Stimulated activated CD8-positive, alpha-beta memory T cell treated with anti-CD3 and anti-CD28 coated beads, Interleukin-12 subunit alpha, Interleukin-12 subunit beta, amount 100 ng/mL, for 24 hours (primary cell): ENCODE measurements at regions not wholly inside any gene's neighbourhood (a gene's known extent, or its start where the extent isn't known, plus 50 kb on each side); places are given as distances from the start of the nearest gene placed in this dataset.

Experiments used
- DNase-seq: peaks from one replicate; pipeline ENCODE4 v3.0.0-alpha.2; 2020; ENCODE audit errors: extremely low read depth

GRCh38 chr2:235303499-235304291, 190.1 kb upstream of the AGAP1 start:
- no peak for DNase-seq

GRCh38 chr2:235305678-235306077, 188.2 kb upstream of the AGAP1 start:
- DNase-seq: no peak

- no peak for DNase-seq
These were observed 182.8 kb upstream of the AGAP1 start for GRCh38 chr2:235311044-235311443.

- DNase-seq: no peak
These were observed 181.3 kb upstream of the AGAP1 start for GRCh38 chr2:235312571-235312970.

- no peak for DNase-seq
These were observed 179.4 kb upstream of the AGAP1 start for GRCh38 chr2:235314371-235314930.

GRCh38 chr2:235319095-235319494, 174.7 kb upstream of the AGAP1 start:
- no peak for DNase-seq

GRCh38 chr2:235320326-235320725, 173.5 kb upstream of the AGAP1 start:
- no peak for DNase-seq

GRCh38 chr2:235324324-235324723, 169.5 kb upstream of the AGAP1 start:
- DNase-seq: no peak

GRCh38 chr2:235325151-235325550, 168.7 kb upstream of the AGAP1 start:
- DNase-seq: no peak

- DNase-seq: no peak
These were observed 164.9 kb upstream of the AGAP1 start for GRCh38 chr2:235328991-235329390.

GRCh38 chr2:235330775-235331451, 162.9 kb upstream of the AGAP1 start:
- DNase-seq: no peak

GRCh38 chr2:235332240-235332890, 161.5 kb upstream of the AGAP1 start:
- no peak for DNase-seq

GRCh38 chr2:235333076-235333475, 160.8 kb upstream of the AGAP1 start:
- DNase-seq: no peak

- no peak for DNase-seq
These were observed 159.7 kb upstream of the AGAP1 start for GRCh38 chr2:235334179-235334578.

GRCh38 chr2:235343156-235343774, 150.6 kb upstream of the AGAP1 start:
- DNase-seq: no peak

- DNase-seq: no peak
These were observed 150.0 kb upstream of the AGAP1 start for GRCh38 chr2:235343869-235344268.

- DNase-seq: no peak
These were observed 148.1 kb upstream of the AGAP1 start for GRCh38 chr2:235345745-235346144.

GRCh38 chr2:235347691-235348090, 146.2 kb upstream of the AGAP1 start:
- no peak for DNase-seq

GRCh38 chr2:235348329-235348728, 145.5 kb upstream of the AGAP1 start:
- no peak for DNase-seq

- DNase-seq: no peak
These were observed 143.6 kb upstream of the AGAP1 start for GRCh38 chr2:235350234-235350633.

- DNase-seq: no peak
These were observed 141.3 kb upstream of the AGAP1 start for GRCh38 chr2:235352541-235352940.

- DNase-seq: no peak
These were observed 136.0 kb upstream of the AGAP1 start for GRCh38 chr2:235357881-235358280.
